H9 (cell line): ENCODE measurements at regions not wholly inside any gene's neighbourhood (a gene's known extent, or its start where the extent isn't known, plus 50 kb on each side); places are given as distances from the start of the nearest gene placed in this dataset.

Experiments used
- DNase-seq: peaks from one replicate; pipeline ENCODE4 v3.0.0-alpha.2; 2017
- H2AFZ ChIP-seq: one replicate; pipeline ENCODE4 v1.6.1; 2013; ENCODE audit warnings: mild to moderate bottlenecking, low read length, control low read depth, moderate library complexity
- H2AK5ac ChIP-seq: 2 replicates; pipeline ENCODE4 v1.6.1; 2013; ENCODE audit warnings: low read length, control low read depth, mixed read lengths; ENCODE audit not compliant: insufficient read length
- H2BK120ac ChIP-seq: one replicate; pipeline ENCODE4 v1.6.1; 2013; ENCODE audit warnings: low read depth, mild to moderate bottlenecking, low read length, control low read depth, inconsistent platforms; ENCODE audit not compliant: poor library complexity, severe bottlenecking
- H2BK12ac ChIP-seq: 2 replicates; pipeline ENCODE4 v1.6.1; 2013; ENCODE audit warnings: low read length, control low read depth, mixed read lengths, low read depth; ENCODE audit not compliant: insufficient read length
- H2BK15ac ChIP-seq: 2 replicates; pipeline ENCODE4 v1.6.1; 2013; ENCODE audit warnings: low read depth, low read length, control low read depth
- H2BK20ac ChIP-seq: one replicate; pipeline ENCODE4 v1.6.1; 2013; ENCODE audit warnings: low read depth, mild to moderate bottlenecking, low read length, control low read depth, inconsistent platforms; ENCODE audit not compliant: poor library complexity, severe bottlenecking
- H2BK5ac ChIP-seq: 2 replicates; pipeline ENCODE4 v1.6.1; 2013; ENCODE audit warnings: low read length, control low read depth, mixed read lengths; ENCODE audit not compliant: insufficient read length
- H3K14ac ChIP-seq: 2 replicates; pipeline ENCODE4 v1.6.1; 2013; ENCODE audit warnings: low read length, control low read depth; ENCODE audit not compliant: insufficient read depth
- H3K18ac ChIP-seq: 2 replicates; pipeline ENCODE4 v1.6.1; 2013; ENCODE audit warnings: low read depth, mild to moderate bottlenecking, mixed read lengths, low read length, control low read depth; ENCODE audit not compliant: insufficient read length
- H3K23ac ChIP-seq: 2 replicates; pipeline ENCODE4 v1.6.1; 2013; ENCODE audit warnings: low read length, control low read depth, mixed read lengths, low read depth; ENCODE audit not compliant: insufficient read length
- H3K23me2 ChIP-seq: 2 replicates; pipeline ENCODE4 v1.6.1; 2013; ENCODE audit warnings: low read depth, mild to moderate bottlenecking, mixed read lengths, low read length, control low read depth; ENCODE audit not compliant: insufficient read length, poor library complexity, severe bottlenecking
- H3K27ac ChIP-seq: 2 replicates; pipeline ENCODE4 v1.5.1; 2013; ENCODE audit warnings: low read length, control low read depth, mixed read lengths, low read depth; ENCODE audit not compliant: insufficient read length
- H3K27me3 ChIP-seq: 2 replicates; pipeline ENCODE4 v1.6.1; 2013; ENCODE audit warnings: low read length, control low read depth, inconsistent platforms; ENCODE audit not compliant: insufficient read depth
- H3K4ac ChIP-seq: 2 replicates; pipeline ENCODE4 v1.6.1; 2013; ENCODE audit warnings: low read depth, mild to moderate bottlenecking, control low read depth, inconsistent platforms, low read length, moderate library complexity
- H3K4me1 ChIP-seq: 2 replicates; pipeline ENCODE4 v1.6.1; 2013; ENCODE audit warnings: low read length, control low read depth, inconsistent platforms; ENCODE audit not compliant: insufficient read depth
- H3K4me2 ChIP-seq: 2 replicates; pipeline ENCODE4 v1.6.1; 2013; ENCODE audit warnings: low read length, control low read depth, mixed read lengths; ENCODE audit not compliant: insufficient read length, insufficient read depth
- H3K56ac ChIP-seq: 2 replicates; pipeline ENCODE4 v1.6.1; 2013; ENCODE audit warnings: low read depth, mild to moderate bottlenecking, mixed read lengths, low read length, control low read depth; ENCODE audit not compliant: insufficient read length
- H3K79me1 ChIP-seq: 2 replicates; pipeline ENCODE4 v1.6.1; 2013; ENCODE audit warnings: low read depth, mild to moderate bottlenecking, moderate library complexity, low read length, control low read depth, inconsistent platforms; ENCODE audit not compliant: insufficient read depth, poor library complexity, severe bottlenecking
- H3K79me2 ChIP-seq: 2 replicates; pipeline ENCODE4 v1.6.1; 2013; ENCODE audit warnings: low read length, control low read depth, inconsistent platforms; ENCODE audit not compliant: insufficient read depth
- H3K9ac ChIP-seq: 2 replicates; pipeline ENCODE4 v1.6.1; 2013; ENCODE audit warnings: low read length, control low read depth, mixed read lengths; ENCODE audit not compliant: insufficient read length; ENCODE audit errors: extremely low read depth
- H3K9me3 ChIP-seq: one replicate; pipeline ENCODE4 v1.6.1; 2013; ENCODE audit warnings: low read depth, low read length, inconsistent platforms; ENCODE audit not compliant: control insufficient read depth
- H3T11ph ChIP-seq: one replicate; pipeline ENCODE4 v1.6.1; 2013; ENCODE audit warnings: mild to moderate bottlenecking, low read length, control low read depth, inconsistent platforms
- H4K20me1 ChIP-seq: one replicate; pipeline ENCODE4 v1.6.1; 2013; ENCODE audit not compliant: control insufficient read depth, insufficient read length, insufficient read depth
- H4K5ac ChIP-seq: 2 replicates; pipeline ENCODE4 v1.6.1; 2013; ENCODE audit warnings: low read depth, mild to moderate bottlenecking, mixed read lengths, low read length, control low read depth; ENCODE audit not compliant: insufficient read length
- H4K8ac ChIP-seq: replicated peaks from 2 replicates; pipeline ENCODE4 v1.6.1; 2013; ENCODE audit warnings: low read length, control low read depth, mixed read lengths, low read depth; ENCODE audit not compliant: insufficient read length
- H4K91ac ChIP-seq: 2 replicates; pipeline ENCODE4 v1.6.1; 2013; ENCODE audit warnings: low read depth, mild to moderate bottlenecking, moderate library complexity, mixed read lengths, low read length, control low read depth; ENCODE audit not compliant: insufficient read length
- H3K27ac Mint-ChIP-seq, 3 experiments: 2 replicates in 2 of 3; 3 replicates in 1 of 3; pipeline ENCODE4 v1.8.0; 2020 to 2021; ENCODE audit warnings: mixed read lengths in 3 of 3, mild to moderate bottlenecking in 1 of 3, moderate library complexity in 1 of 3
- H3K27me3 Mint-ChIP-seq: 2 replicates; pipeline ENCODE4 v1.8.0; 2021; ENCODE audit warnings: low read depth, mild to moderate bottlenecking, moderate library complexity, mixed read lengths
- H3K36me3 Mint-ChIP-seq, 3 experiments: 2 replicates in 2 of 3; 3 replicates in 1 of 3; pipeline ENCODE4 v1.8.0; 2020 to 2021; ENCODE audit warnings: low read depth in 3 of 3, mixed read lengths in 3 of 3; ENCODE audit not compliant: insufficient read depth in 1 of 3
- H3K4me1 Mint-ChIP-seq, 2 experiments: 2 replicates each; pipeline ENCODE4 v1.8.0; 2020; ENCODE audit warnings: mixed read lengths in 2 of 2
- H3K4me3 Mint-ChIP-seq, 2 experiments: 2 replicates in 1 of 2; 3 replicates in 1 of 2; pipeline ENCODE4 v1.8.0; 2020 to 2021; ENCODE audit warnings: mild to moderate bottlenecking in 2 of 2, mixed read lengths in 2 of 2, moderate library complexity in 1 of 2
- H3K9me3 Mint-ChIP-seq, 2 experiments: 2 replicates in 1 of 2; 3 replicates in 1 of 2; pipeline ENCODE4 v1.8.0; 2020; ENCODE audit warnings: mild to moderate bottlenecking in 2 of 2, mixed read lengths in 2 of 2, moderate library complexity in 1 of 2
- WGBS: extraction: QIAGEN DNeasy Blood & Tissue Kit; methylation state at CpG from one replicate; pipeline ENCODE4 v1.1.7; 2013; ENCODE audit warnings: missing lambda C conversion rate, low lambda C conversion rate, mixed read lengths; ENCODE audit not compliant: insufficient read length; ENCODE audit errors: extremely low coverage; 5-methylcytosine and 5-hydroxymethylcytosine counted together
- TF ChIP-seq, protein P1 (sequence below): fragments of 200-600 bp; sonication (generic); conservative IDR thresholded peaks from 3 replicates; pipeline ENCODE4 v1.8.0; 2021; ENCODE audit warnings: antibody characterized with exemption, mild to moderate bottlenecking

DNA sequence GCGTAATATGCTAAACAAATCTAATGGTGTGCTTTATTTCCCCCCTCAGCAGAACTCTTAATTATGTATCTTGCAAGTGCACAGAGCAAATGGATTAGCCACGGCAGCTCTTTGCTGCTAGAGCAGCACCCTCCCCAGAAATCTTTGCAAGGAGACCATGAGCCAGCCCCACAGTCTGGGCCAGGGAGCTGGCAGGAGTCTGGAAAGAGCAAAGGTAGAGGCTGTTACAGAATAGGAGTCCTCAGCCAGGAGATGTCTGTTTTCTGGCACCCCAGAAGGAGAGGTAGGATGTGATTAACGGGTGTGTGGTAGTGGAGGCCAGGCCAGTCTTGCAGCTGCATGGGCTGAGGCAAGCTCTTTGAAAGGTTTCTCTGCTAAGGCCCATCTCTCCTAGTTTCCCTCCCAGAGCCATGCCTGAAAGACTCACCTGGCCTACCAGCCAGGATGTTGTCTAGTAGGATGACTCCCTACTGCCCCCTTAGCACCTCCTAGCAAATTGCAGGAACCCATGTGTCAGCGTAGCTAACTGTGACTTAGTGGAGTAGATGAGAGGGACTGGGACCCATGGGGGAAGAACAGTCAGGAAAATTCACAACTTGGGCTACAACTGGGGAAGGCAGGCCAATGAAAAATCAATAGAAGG, 557.2 kb downstream of the BUD13 start:
- no peaks in the 10 kb centered on the region for H3K23me2 ChIP-seq
- peaks cover 7 to 10% (median 9%) of the 10 kb centered on the region in 3 experiments for H3K36me3 Mint-ChIP-seq
- H3K4me2 ChIP-seq = no peak overlapping the region
- H2BK15ac ChIP-seq = no peak overlapping the region
- H3K79me1 ChIP-seq = no peaks in the 10 kb centered on the region
- no peak overlapping the region for H3K27ac ChIP-seq
- H3K14ac ChIP-seq = no peak overlapping the region
- no peak overlapping the region for H3K4me3 Mint-ChIP-seq
- no peak overlapping the region for H3K27ac Mint-ChIP-seq
- no peak overlapping the region for H3K9ac ChIP-seq
- peaks cover 6% of the 10 kb centered on the region for H3K27me3 Mint-ChIP-seq
- no peaks in the 10 kb centered on the region for H3K79me2 ChIP-seq
- no peak overlapping the region for H2BK5ac ChIP-seq
- no peak overlapping the region for H2BK120ac ChIP-seq
- H4K20me1 ChIP-seq = no peaks in the 10 kb centered on the region
- H3K56ac ChIP-seq = no peak overlapping the region
- no peak overlapping the region for H3T11ph ChIP-seq
- H2BK12ac ChIP-seq = no peak overlapping the region
- WGBS = no CpG with 5 or more reads among the region's 4 CpGs
- no peak overlapping the region for H2AFZ ChIP-seq
- H4K5ac ChIP-seq = no peak overlapping the region
- no peaks in the 10 kb centered on the region for H3K4me1 ChIP-seq
- peaks cover 0 to 5% of the 10 kb centered on the region in 2 experiments; a peak in 2 of 4 replicates for H3K4me1 Mint-ChIP-seq
- no peak overlapping the region for H3K18ac ChIP-seq
- H3K9me3 ChIP-seq = no peaks in the 10 kb centered on the region
- H4K8ac ChIP-seq = no peak overlapping the region
- H3K27me3 ChIP-seq = no peaks in the 10 kb centered on the region
- peak; percentile 71 for DNase-seq
- no peak overlapping the region for H2AK5ac ChIP-seq
- no peak overlapping the region for H3K23ac ChIP-seq
- no peak overlapping the region for H4K91ac ChIP-seq
- peaks cover 10 to 12% of the 10 kb centered on the region in 2 experiments; a peak in 3 of 5 replicates for H3K9me3 Mint-ChIP-seq
- no peak overlapping the region for H3K4ac ChIP-seq
- H2BK20ac ChIP-seq = no peak overlapping the region
- TF ChIP-seq, protein P1, sequence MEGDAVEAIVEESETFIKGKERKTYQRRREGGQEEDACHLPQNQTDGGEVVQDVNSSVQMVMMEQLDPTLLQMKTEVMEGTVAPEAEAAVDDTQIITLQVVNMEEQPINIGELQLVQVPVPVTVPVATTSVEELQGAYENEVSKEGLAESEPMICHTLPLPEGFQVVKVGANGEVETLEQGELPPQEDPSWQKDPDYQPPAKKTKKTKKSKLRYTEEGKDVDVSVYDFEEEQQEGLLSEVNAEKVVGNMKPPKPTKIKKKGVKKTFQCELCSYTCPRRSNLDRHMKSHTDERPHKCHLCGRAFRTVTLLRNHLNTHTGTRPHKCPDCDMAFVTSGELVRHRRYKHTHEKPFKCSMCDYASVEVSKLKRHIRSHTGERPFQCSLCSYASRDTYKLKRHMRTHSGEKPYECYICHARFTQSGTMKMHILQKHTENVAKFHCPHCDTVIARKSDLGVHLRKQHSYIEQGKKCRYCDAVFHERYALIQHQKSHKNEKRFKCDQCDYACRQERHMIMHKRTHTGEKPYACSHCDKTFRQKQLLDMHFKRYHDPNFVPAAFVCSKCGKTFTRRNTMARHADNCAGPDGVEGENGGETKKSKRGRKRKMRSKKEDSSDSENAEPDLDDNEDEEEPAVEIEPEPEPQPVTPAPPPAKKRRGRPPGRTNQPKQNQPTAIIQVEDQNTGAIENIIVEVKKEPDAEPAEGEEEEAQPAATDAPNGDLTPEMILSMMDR = peak; percentile 78
